GM12878 (cell line): ENCODE measurements at regions not wholly inside any gene's neighbourhood (a gene's known extent, or its start where the extent isn't known, plus 50 kb on each side); places are given as distances from the start of the nearest gene placed in this dataset.

Source experiments
- ATAC-seq: fragments of 200-7000 bp; cut with Tn5 transposase; 3 replicates; pipeline ENCODE4 v1.9.1; 2020; ENCODE audit warnings: mild to moderate bottlenecking, moderate library complexity
- BruUV-seq: library from RNA; stranded (reverse); fragments of 400-500 nt; replicated peaks from 2 replicates; lab custom pipeline; 2021; lab: Mats Ljungman, UMichigan
- CTCF ChIA-PET: fragments of 300-600 bp; sonication (Branson Sonifier 250); formaldehyde crosslinking; extraction: SDS; loops from one replicate; lab custom pipeline; 2021; ENCODE audit warnings: inconsistent platforms; lab: Yijun Ruan, JAX
- POLR2A ChIA-PET: fragments of 350-600 bp; formaldehyde crosslinking; extraction: SDS; loops from one replicate; lab custom pipeline; 2021; ENCODE audit warnings: inconsistent platforms; lab: Charles Lee
- RAD21 ChIA-PET: fragments of 300-600 bp; sonication (Branson Sonifier 250); formaldehyde crosslinking; loops from one replicate; lab custom pipeline; 2023; ENCODE audit warnings: antibody characterized with exemption; ENCODE audit not compliant: unreplicated experiment; lab: Charles Lee
- SMC1A ChIA-PET: fragments of 300-600 bp; sonication (Branson Sonifier 250); formaldehyde crosslinking; loops from one replicate; lab custom pipeline; 2023; ENCODE audit not compliant: unreplicated experiment, uncharacterized antibody; lab: Charles Lee
- DNase-seq: peaks from one replicate; pipeline ENCODE4 v3.0.0-alpha.2; 2011; ENCODE audit warnings: low read depth, low spot score
- FAIRE-seq: peaks from 3 replicates; lab custom pipeline; 2011; peaks lifted over from hg19 to GRCh38; lab: Jason Lieb, UNC
- H2AFZ ChIP-seq: 2 replicates; pipeline ENCODE4 v1.6.0; 2011; ENCODE audit warnings: low read depth, low read length, control low read depth; ENCODE audit not compliant: control insufficient read depth
- H3K27ac ChIP-seq: 2 replicates; pipeline ENCODE4 v1.5.1; 2011; ENCODE audit warnings: control low read depth; ENCODE audit not compliant: control insufficient read depth, insufficient read depth
- H3K27me3 ChIP-seq, 2 experiments: replicated peaks in 1 of 2; 2 replicates each; pipeline versions ENCODE4 v1.6.0 to v1.6.1; 2011; ENCODE audit warnings: low read length in 1 of 2; ENCODE audit not compliant: control insufficient read depth in 2 of 2, insufficient read depth in 2 of 2
- H3K36me3 ChIP-seq, 2 experiments: 2 replicates each; pipeline ENCODE4 v1.5.1; 2011; ENCODE audit warnings: low read length in 1 of 2; ENCODE audit not compliant: control insufficient read depth in 2 of 2, insufficient read depth in 2 of 2
- H3K4me1 ChIP-seq: 2 replicates; pipeline ENCODE4 v1.6.1; 2011; ENCODE audit warnings: mild to moderate bottlenecking, low read length, moderate library complexity, mixed read lengths; ENCODE audit not compliant: control insufficient read depth, insufficient read depth
- H3K4me2 ChIP-seq: 2 replicates; pipeline ENCODE4 v1.6.0; 2011; ENCODE audit warnings: control low read depth; ENCODE audit not compliant: control insufficient read depth, insufficient read depth
- H3K4me3 ChIP-seq: fragments of 200-600 bp; sonication (generic); 2 replicates; pipeline ENCODE4 v1.5.1; 2016
- H3K79me2 ChIP-seq: 2 replicates; pipeline ENCODE4 v1.6.0; 2011; ENCODE audit warnings: low read length; ENCODE audit not compliant: control insufficient read depth, insufficient read depth
- H3K9ac ChIP-seq: 2 replicates; pipeline ENCODE4 v1.8.0; 2011; ENCODE audit warnings: low read length, control low read depth, mixed read lengths; ENCODE audit not compliant: control insufficient read depth, insufficient read depth
- H3K9me3 ChIP-seq: replicated peaks from 3 replicates; pipeline ENCODE4 v1.5.1; 2011; ENCODE audit warnings: mild to moderate bottlenecking, low read length; ENCODE audit not compliant: control insufficient read depth, insufficient read depth
- H4K20me1 ChIP-seq: 2 replicates; pipeline ENCODE4 v1.6.0; 2011; ENCODE audit not compliant: control insufficient read depth, insufficient read depth
- CBFB ChIP-seq: IDR thresholded peaks from 2 replicates; pipeline ENCODE4 v1.6.1; 2016; ENCODE audit warnings: antibody characterized with exemption, low read depth
- CHD4 ChIP-seq: fragments of 200-600 bp; sonication (generic); IDR thresholded peaks from 2 replicates; pipeline ENCODE4 v1.6.1; 2016; ENCODE audit warnings: mild to moderate bottlenecking
- CREM ChIP-seq: IDR thresholded peaks from 2 replicates; pipeline ENCODE4 v1.6.1; 2014; ENCODE audit warnings: antibody characterized with exemption, low read depth
- CUX1 ChIP-seq: IDR thresholded peaks from 2 replicates; pipeline ENCODE4 v1.6.1; 2012; ENCODE audit warnings: improper control_type of control experiment, low read depth, low read length; ENCODE audit not compliant: insufficient replicate concordance
- E4F1 ChIP-seq: fragments of 450-650 bp; IDR thresholded peaks from 2 replicates; pipeline ENCODE4 v1.6.1; 2018; ENCODE audit warnings: borderline replicate concordance, mild to moderate bottlenecking; ENCODE audit not compliant: partially characterized antibody
- FOXM1 ChIP-seq: IDR thresholded peaks from 2 replicates; pipeline ENCODE4 v1.6.1; 2012; ENCODE audit warnings: low read depth, mild to moderate bottlenecking, inconsistent platforms, low read length, moderate library complexity
- HDGF ChIP-seq: fragments of 450-650 bp; IDR thresholded peaks from 2 replicates; pipeline ENCODE4 v1.6.1; 2016; ENCODE audit warnings: antibody characterized with exemption
- MYC ChIP-seq: IDR thresholded peaks from 2 replicates; pipeline ENCODE4 v1.6.1; 2011; ENCODE audit warnings: mild to moderate bottlenecking, low read length, moderate library complexity, inconsistent platforms; ENCODE audit not compliant: insufficient read depth, insufficient replicate concordance, insufficient read length, severe bottlenecking
- NFIC ChIP-seq: IDR thresholded peaks from 2 replicates; pipeline ENCODE4 v1.6.1; 2012; ENCODE audit warnings: low read depth, mild to moderate bottlenecking, inconsistent platforms, low read length, moderate library complexity
- NFYA ChIP-seq: IDR thresholded peaks from 2 replicates; pipeline ENCODE4 v1.6.1; 2011; ENCODE audit warnings: low read depth, mild to moderate bottlenecking, low read length, improper control_type of control experiment, borderline replicate concordance
- RB1 ChIP-seq: fragments of 450-650 bp; formaldehyde crosslinking; IDR thresholded peaks from 2 replicates; pipeline ENCODE4 v1.6.1; 2017; ENCODE audit warnings: mild to moderate bottlenecking, borderline replicate concordance
- RUNX3 ChIP-seq: IDR thresholded peaks from 2 replicates; pipeline ENCODE4 v1.6.1; 2012; ENCODE audit warnings: low read length, inconsistent platforms
- SMC3 ChIP-seq: IDR thresholded peaks from 2 replicates; pipeline ENCODE4 v1.6.1; 2011; ENCODE audit warnings: low read length, improper control_type of control experiment, borderline replicate concordance
- SUPT20H ChIP-seq: IDR thresholded peaks from 2 replicates; pipeline ENCODE4 v1.6.1; 2011; ENCODE audit warnings: low read depth, mild to moderate bottlenecking, low read length, moderate library complexity, borderline replicate concordance; ENCODE audit not compliant: control insufficient read depth
- ZNF207 ChIP-seq: fragments of 450-650 bp; IDR thresholded peaks from 2 replicates; pipeline ENCODE4 v1.6.1; 2014; ENCODE audit warnings: antibody characterized with exemption, mild to moderate bottlenecking, borderline replicate concordance
- WGBS: methylation state at CpG from one replicate; pipeline ENCODE4 v1.1.6; 2016; ENCODE audit warnings: low lambda C conversion rate; ENCODE audit not compliant: insufficient replicate concordance, insufficient coverage; ENCODE audit errors: missing lambda C conversion rate; 5-methylcytosine and 5-hydroxymethylcytosine counted together
- in situ Hi-C: fragments of 300-500 bp; cut with MboI; formaldehyde crosslinking; loops from 9 replicates; pipeline ENCODE4 v1.14.3; 2018; ENCODE audit warnings: mixed read lengths
- intact Hi-C: fragments of 100-400 bp; cut with micrococcal nuclease; formaldehyde crosslinking; loops from one replicate; pipeline ENCODE4 v1.14.2; 2022; ENCODE audit not compliant: unreplicated experiment

GRCh38 chr9:99309141-99309939, 87.3 kb downstream of the SEC61B start:
- SMC1A ChIA-PET = interaction anchor here (0.7 to 1.0 kb wide), 2 partner anchors 28 to 501 kb away, joined by 3 read pairs; no protein-coding TSS in a partner anchor
- H3K79me2 ChIP-seq = no peaks in the 10 kb centered on the region
- RAD21 ChIA-PET = no interaction called here
- DNase-seq (no peak), ATAC-seq (peak; percentile 57), FAIRE-seq (no peak)
- H3K27ac ChIP-seq = no peak overlapping the region
- H3K9me3 ChIP-seq = no peaks in the 10 kb centered on the region
- H3K4me1 ChIP-seq = peaks cover 5% of the 10 kb centered on the region; the same call in 1 of the 2 replicates
- WGBS = 51% methylated on average over 7 of the region's 7 CpGs
- intact Hi-C loops (loop anchor here (10.0 kb wide), 1 partner anchor 55 kb away; no protein-coding TSS in a partner anchor), in situ Hi-C loops (no loop called here)
- no peak overlapping the region for H3K4me3 ChIP-seq
- CTCF ChIA-PET = no interaction called here
- H3K9ac ChIP-seq = no peak overlapping the region
- H2AFZ ChIP-seq = no peak overlapping the region
- no peaks in the 10 kb centered on the region for H4K20me1 ChIP-seq
- H3K36me3 ChIP-seq = no peaks in the 10 kb centered on the region
- H3K4me2 ChIP-seq = no peak overlapping the region
- POLR2A ChIA-PET = no interaction called here
- H3K27me3 ChIP-seq = no peaks in the 10 kb centered on the region
- BruUV-seq = no TSS peak
- TF ChIP-seq CREM (0 out of 2 replicates have a peak, but pooled peaks have one; percentile 37), CHD4 (no peak), ZNF207 (no peak), SMC3 (no peak), NFIC (peak; percentile 1; the same call in 1 of the 2 replicates), HDGF (no peak), SUPT20H (no peak), MYC (no peak), RUNX3 (peak; percentile 53; the same call in 1 of the 2 replicates), FOXM1 (peak; percentile 42; the same call in 1 of the 2 replicates), NFYA (no peak), E4F1 (no peak), RB1 (no peak), CUX1 (no peak), CBFB (no peak)
